ENCODE measurements at regions not wholly inside any gene's neighbourhood (a gene's known extent, or its start where the extent isn't known, plus 50 kb on each side); places are given as distances from the start of the nearest gene placed in this dataset.
"Not testable (repeated sequence)": the region's sequence is repeated elsewhere in the genome, so short reads cannot be mapped to it uniquely, and the experiment has no call there.

DNA sequence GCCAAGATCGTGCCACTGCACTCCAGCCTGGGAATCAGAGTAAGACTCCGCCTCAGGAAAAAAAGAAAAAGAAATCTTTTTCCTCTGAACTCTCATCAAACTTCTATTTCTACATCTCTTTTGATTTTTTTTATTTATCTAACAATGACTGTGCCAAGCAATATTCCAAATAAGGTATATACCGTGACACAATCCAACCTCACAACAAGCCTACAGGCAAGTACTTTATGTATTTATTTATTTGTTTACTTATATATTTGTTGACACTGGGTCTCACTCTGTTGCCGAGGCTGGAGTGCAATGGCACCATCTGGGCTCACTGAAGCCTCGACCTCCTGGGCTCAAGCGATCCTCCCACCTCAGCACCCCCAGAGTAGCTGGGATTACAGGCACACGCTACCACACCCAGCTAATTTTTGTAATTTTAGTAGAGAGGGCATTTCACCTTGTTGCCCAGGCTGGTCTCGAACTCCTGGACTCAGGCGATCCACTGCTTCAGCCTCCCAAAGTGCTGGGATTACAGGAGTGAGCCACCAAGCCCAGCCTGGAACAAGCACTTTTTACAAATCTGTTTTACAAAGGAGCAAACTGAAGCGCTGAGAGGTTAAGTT is 94.9 kb upstream of the CHD2 start:
- no peak for DNase-seq

DNA sequence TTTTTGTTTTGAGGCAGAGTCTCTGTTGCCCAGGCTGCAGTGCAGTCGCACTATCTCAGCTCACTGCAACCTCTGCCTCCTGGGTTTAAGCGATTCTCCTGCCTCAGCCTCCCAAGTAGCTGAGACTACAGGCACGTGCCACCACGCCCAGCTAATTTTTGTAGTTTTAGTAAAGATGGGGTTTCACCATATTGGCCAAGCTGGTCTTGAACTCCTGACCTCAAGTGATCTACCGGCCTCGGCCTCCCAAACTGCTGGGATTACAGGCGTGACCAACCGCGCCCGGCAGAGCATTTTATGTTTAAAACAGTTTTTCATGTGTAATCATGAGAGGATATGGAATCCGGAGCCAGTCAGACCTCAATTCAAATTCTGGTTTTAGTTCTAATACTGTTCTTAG is 94.0 kb upstream of the CHD2 start:
- DNase-seq = not testable (repeated sequence)

DNA sequence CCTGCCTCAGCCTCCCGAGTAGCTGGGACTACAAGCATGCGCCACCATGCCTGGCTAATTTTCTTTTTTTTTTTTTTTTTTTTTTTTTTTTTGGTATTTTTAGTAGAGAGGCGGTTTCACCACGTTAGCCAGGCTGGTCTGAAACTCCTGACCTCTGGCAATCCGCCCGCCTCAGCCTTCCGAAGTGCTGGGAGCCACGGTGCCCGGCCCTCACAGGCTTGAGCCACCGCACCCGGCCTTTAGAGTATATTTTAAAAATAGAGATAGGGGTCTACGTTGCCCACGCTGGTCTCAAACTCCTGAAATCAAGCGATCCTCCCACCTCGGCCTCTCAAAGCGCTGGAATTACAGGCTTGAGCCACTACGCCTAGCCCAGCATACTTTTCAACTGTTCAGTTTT is 93.4 kb upstream of the CHD2 start:
- DNase-seq = no peak

DNA sequence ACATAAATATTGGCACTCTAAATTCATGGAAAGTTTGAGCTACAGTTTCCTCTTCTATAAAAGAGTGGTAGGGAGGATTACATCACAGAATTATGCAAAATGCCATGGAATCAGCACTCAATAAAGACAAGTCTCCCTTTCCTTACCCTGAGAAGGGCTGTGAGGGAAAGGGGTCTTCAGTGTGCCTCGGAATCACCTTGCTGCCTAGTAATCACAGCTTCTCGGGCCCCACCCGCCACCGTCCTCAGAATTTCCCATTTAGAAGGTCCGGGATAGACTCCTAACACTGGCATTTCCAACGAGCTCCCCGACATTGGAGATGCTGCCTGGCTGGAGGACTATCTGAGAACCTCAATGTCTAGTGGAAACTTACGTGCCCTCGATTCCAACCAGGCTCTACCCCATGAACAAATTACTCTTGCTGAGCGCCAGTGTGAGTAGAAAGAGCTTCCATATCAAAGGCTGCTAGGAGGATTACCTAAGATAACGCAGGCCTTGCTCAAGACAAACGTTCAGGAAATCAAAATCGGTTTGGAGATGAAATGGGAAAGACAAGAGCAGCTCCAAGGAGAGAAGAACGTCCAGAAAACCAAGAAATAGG is 92.1 kb upstream of the CHD2 start:
- DNase-seq = peak; percentile 46

GRCh38 chr15:92808598-92809063 is 91.5 kb upstream of the CHD2 start:
- peak; percentile 74 for DNase-seq

GRCh38 chr15:92809064-92809879 is 90.9 kb upstream of the CHD2 start:
- DNase-seq = peak; percentile 100

- DNase-seq = peak; percentile 77
These were observed 90.2 kb upstream of the CHD2 start for GRCh38 chr15:92809880-92810361.

DNA sequence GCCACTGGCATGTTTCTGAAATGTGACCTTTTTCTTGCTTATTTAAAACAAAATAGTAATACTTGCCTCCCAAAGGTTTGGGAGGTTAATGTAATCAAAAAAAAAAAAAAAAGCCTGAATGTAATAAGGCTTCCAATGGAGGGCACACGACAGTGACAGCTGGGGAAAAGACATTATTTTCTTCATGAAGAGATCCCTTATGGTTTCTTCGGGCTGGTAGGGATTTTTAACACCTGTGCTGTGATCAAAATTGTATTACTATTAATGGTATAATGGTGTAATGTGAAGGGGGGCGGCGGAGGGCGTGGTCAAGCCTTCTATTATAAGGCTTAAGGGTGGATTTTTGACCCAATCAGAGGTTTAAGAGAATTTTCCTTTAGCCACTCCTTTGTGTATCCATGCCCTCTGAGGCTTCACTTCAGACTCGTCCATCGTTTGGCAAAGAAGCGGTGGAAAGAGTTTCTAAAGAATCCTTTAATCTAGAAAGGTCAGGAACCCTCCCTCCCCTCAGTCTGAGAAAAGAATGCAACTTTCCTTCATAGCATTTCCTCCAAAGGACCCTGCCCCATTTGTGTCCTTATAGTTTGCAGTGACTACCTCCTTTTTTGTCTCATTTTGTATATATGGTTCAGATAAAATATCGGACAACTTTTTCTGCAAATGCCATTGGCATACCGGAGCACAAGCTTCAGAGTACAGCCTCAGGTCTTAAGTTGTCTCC is 89.5 kb upstream of the CHD2 start:
- peak; percentile 87 for DNase-seq

DNA sequence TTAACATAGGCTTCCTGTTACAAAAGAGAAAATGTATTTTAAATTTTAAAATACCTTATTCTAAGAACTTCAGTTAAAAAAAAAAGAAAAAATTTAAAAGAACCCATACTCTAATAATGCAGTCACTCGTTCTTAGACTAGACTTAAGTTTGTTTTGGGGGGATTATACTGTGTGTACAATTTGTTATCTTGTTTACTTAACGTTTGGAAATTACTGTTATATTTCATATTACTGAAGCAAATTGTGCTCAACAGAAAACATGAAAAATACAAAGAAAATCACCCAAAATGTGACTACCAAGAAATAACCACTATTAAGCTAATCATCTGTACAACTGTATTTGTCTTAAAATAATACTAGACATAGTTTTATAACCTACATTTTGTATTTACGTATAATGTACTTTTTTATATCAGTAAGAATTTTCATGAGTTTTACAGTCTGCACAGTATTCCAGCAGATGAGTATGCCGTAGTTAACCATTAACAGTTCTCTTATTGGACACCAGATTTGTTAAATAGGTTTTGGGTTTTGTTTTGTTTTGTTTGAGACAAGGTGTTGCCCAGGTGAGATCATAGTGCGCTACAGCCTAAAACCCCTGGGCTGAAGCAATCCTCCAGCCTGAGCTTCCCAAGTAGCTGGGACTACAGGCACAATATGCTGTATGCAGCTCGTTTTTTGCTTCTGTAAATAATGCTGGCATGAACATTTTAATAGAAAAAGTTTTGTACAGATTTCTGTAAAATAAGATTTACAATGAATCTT is 88.8 kb upstream of the CHD2 start:
- DNase-seq = peak; percentile 74

GRCh38 chr15:92812271-92812670 is 87.9 kb upstream of the CHD2 start:
- DNase-seq = no peak

- no peak for DNase-seq
These were observed 86.6 kb upstream of the CHD2 start for GRCh38 chr15:92813485-92813884.

- peak; percentile 52 for DNase-seq
These were observed 82.7 kb upstream of the CHD2 start for GRCh38 chr15:92817339-92817886.

DNA sequence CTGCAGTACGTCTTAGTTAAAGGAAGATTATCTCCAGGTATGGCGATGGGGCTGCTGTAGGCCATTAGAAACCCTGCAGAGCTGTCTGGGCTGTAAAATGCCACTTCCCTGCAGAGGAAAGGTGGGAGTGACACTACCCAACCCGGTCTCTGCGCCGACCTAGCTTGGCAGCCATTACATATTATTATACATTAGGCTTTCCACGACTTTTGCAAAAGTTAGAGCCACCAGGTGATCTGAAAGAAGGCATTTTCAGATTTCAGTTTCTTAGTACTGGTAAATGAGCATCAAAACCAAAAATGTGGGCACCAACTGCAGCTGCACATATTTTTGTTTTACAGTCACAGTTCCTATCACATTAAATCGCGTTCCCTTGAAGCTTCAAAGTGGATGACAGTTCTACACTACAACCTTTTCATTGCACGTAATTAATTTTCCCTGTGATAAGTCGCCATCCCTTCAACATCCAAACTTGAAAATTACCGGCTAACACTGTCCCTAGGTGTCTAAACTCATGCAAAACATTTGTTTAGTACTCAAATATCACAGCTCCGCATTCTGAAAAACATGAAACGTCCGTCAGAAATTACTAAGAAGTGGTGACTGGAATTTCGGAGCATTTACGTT is 81.4 kb upstream of the CHD2 start:
- no peak for DNase-seq

GRCh38 chr15:92819278-92820235 is 80.6 kb upstream of the CHD2 start:
- DNase-seq = no peak

DNA sequence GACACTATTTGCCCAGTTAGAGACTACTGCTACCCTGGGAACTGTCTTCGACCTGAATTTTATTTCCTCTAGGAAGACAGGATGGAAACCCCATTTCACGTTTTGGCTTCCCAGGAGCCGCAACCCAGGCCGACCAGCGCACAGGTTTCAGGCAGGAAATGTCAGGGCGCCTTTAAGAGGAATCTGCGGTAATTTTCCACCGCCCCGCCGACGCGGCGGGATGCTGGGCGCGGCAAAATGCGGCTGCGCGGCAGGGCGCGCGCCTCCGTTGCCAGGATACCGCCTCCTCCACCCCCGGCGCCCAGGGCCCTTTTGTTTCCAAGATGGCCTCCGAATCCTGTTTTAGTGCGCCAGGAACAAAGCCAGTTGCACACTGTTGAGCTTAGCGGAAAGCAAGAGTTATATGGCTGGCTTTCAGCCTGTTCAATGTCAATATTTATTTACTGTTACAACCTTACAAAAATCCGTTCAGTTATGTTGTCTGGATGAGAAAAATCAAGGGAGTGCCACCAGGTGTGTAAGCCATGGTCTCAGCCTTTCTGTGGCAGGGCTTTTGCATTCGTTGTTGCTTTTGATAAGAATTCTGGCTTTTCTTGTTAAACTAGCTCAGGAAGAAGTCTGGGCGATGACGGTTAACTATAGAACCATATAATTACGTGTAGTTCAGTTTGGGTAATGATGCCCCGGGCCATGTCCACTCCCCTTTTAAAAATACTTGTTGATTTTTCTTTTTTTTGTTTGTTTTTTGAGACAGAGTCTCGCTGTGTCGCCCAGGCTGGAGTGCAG is 79.7 kb upstream of the CHD2 start:
- peak; percentile 97 for DNase-seq

- no peak for DNase-seq
These were observed 78.5 kb upstream of the CHD2 start for GRCh38 chr15:92821491-92822116.

DNA sequence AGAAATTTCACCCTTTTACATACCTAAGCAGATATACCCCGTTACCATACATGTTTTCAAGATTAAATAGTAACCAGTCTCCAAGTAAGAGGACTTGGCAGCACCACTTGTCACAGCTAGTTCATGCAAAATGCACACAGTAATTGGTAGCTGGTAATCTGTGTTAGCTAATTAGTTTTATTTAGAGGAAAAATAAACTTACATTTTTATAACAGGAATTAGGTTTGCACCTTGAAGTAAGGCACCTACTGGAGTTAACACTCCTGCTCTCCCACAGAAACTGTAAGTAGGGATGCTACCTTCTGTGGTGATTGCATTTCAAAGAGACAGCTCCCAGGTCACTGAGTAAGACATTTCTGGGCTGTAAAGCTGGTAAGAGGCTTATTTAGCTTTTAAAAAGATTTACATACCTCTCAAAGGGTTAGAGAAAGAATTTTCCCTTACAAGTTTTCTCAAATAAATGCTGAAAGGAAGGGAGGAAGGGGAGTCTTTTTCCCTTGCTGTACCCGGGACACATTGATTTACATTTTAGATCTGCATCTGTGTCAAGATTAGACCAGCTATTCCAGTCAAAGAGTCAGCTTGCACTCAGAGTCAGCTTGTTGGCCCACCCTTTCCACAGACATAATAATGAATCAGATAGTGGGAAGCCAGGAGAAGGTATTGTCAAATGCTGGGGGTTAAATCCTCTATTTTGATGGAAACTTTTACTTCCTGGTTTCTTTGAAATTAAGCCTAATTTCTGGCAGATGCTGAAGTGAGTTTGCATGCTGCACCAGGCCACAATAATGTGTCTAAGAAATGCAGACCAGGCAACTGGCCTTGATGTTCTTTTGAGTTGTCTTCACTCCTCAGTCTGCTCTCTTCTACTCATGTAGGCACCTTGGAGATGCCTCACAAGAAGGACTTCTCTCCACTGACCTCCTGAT is 77.6 kb upstream of the CHD2 start:
- no peak for DNase-seq

DNA sequence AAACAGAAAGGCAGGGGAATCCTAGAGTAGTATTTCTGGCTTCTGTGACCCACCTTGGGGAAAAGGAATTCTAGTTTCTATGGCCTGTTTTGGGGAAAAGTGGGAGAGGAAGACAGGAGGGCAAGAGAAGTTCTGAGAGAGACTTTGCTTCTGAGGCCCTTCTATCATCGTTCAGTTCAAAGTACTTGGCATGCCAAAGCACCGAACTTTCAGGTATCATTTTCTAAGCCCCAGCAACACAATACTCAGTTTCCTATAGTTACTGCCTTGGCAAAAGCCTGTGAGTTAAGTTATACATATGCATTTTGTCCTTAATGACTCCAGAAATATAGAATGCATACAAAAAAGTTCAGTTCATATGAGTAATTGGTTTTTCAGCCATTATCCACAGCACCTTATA is 74.1 kb upstream of the CHD2 start:
- no peak for DNase-seq

Measured in RPMI8226 (cell line).